WTC11 (cell line): ENCODE measurements at regions not wholly inside any gene's neighbourhood (a gene's known extent, or its start where the extent isn't known, plus 50 kb on each side); places are given as distances from the start of the nearest gene placed in this dataset.

ENCODE experiments used
- ATAC-seq: fragments of 200-7000 bp; cut with Tn5 transposase; 2 replicates; pipeline ENCODE4 v1.10.0; 2021; ENCODE audit warnings: mild to moderate bottlenecking, moderate library complexity
- CTCF ChIA-PET: fragments of 300-600 bp; sonication (Branson Sonifier 250); formaldehyde crosslinking; loops from one replicate; lab custom pipeline; 2021; ENCODE audit warnings: antibody characterized with exemption; lab: Charles Lee
- POLR2A ChIA-PET: fragments of 350-600 bp; sonication (Branson Sonifier 250); formaldehyde crosslinking; loops from one replicate; lab custom pipeline; 2021; ENCODE audit warnings: antibody characterized with exemption; lab: Charles Lee
- DNase-seq: peaks from one replicate; pipeline ENCODE4 v3.0.0; 2021; ENCODE audit warnings: low spot score
- H3K27ac Mint-ChIP-seq: 2 replicates; pipeline ENCODE4 v1.8.0; 2021; ENCODE audit warnings: mixed read lengths
- H3K27me3 Mint-ChIP-seq: 2 replicates; pipeline ENCODE4 v1.8.0; 2021; ENCODE audit warnings: low read depth, mild to moderate bottlenecking, moderate library complexity, mixed read lengths
- H3K36me3 Mint-ChIP-seq: 2 replicates; pipeline ENCODE4 v1.8.0; 2021; ENCODE audit warnings: mixed read lengths
- H3K4me1 Mint-ChIP-seq: 2 replicates; pipeline ENCODE4 v1.8.0; 2022; ENCODE audit warnings: mixed read lengths
- H3K4me3 Mint-ChIP-seq: 2 replicates; pipeline ENCODE4 v1.8.0; 2021; ENCODE audit warnings: mild to moderate bottlenecking, moderate library complexity, mixed read lengths
- H3K9me3 Mint-ChIP-seq: 2 replicates; pipeline ENCODE4 v1.8.0; 2021; ENCODE audit warnings: mixed read lengths
- ATF6 ChIP-seq: sonication (generic); formaldehyde crosslinking; IDR thresholded peaks from 2 replicates; pipeline ENCODE4 v1.8.1; 2023; ENCODE audit warnings: mild to moderate bottlenecking, missing genetic modification reagents
- CREB1 ChIP-seq: sonication (generic); formaldehyde crosslinking; IDR thresholded peaks from 2 replicates; pipeline ENCODE4 v1.8.0; 2023; ENCODE audit warnings: mild to moderate bottlenecking, missing genetic modification reagents
- E2F5 ChIP-seq: sonication (generic); formaldehyde crosslinking; IDR thresholded peaks from 2 replicates; pipeline ENCODE4 v1.8.1; 2022; ENCODE audit warnings: mild to moderate bottlenecking, moderate library complexity, missing genetic modification reagents
- ESRRA ChIP-seq: sonication (generic); formaldehyde crosslinking; IDR thresholded peaks from 2 replicates; pipeline ENCODE4 v1.8.1; 2022; ENCODE audit warnings: mild to moderate bottlenecking, missing genetic modification reagents, borderline replicate concordance
- GABPB1 ChIP-seq: sonication (generic); formaldehyde crosslinking; IDR thresholded peaks from 2 replicates; pipeline ENCODE4 v1.8.1; 2023; ENCODE audit warnings: mild to moderate bottlenecking, missing genetic modification reagents
- GTF2I ChIP-seq: fragments of 250-450 bp; sonication (Bioruptor Pico); conservative IDR thresholded peaks from 2 replicates; pipeline ENCODE4 v1.4.0; 2021; ENCODE audit warnings: mild to moderate bottlenecking
- HMGA2 ChIP-seq: fragments of 250-450 bp; sonication (Bioruptor Pico); IDR thresholded peaks from 2 replicates; pipeline ENCODE4 v1.4.0; 2021; ENCODE audit warnings: mild to moderate bottlenecking, moderate library complexity
- HMGXB4 ChIP-seq: sonication (generic); formaldehyde crosslinking; IDR thresholded peaks from 2 replicates; pipeline ENCODE4 v1.8.1; 2023; ENCODE audit warnings: mild to moderate bottlenecking, moderate library complexity, missing genetic modification reagents
- JUN ChIP-seq: sonication (generic); formaldehyde crosslinking; IDR thresholded peaks from 2 replicates; pipeline ENCODE4 v1.8.0; 2023; ENCODE audit warnings: mild to moderate bottlenecking, missing genetic modification reagents
- NFATC4 ChIP-seq: fragments of 250-450 bp; sonication (Bioruptor Pico); IDR thresholded peaks from 2 replicates; pipeline ENCODE4 v1.9.0; 2021; ENCODE audit warnings: mild to moderate bottlenecking
- NR3C1 ChIP-seq: sonication (generic); formaldehyde crosslinking; conservative IDR thresholded peaks from 2 replicates; pipeline ENCODE4 v1.8.1; 2023; ENCODE audit warnings: low read depth, mild to moderate bottlenecking, missing genetic modification reagents
- PRDM15 ChIP-seq: sonication (generic); formaldehyde crosslinking; IDR thresholded peaks from 2 replicates; pipeline ENCODE4 v1.8.0; 2022; ENCODE audit warnings: missing genetic modification reagents
- SMAD4 ChIP-seq: sonication (generic); formaldehyde crosslinking; IDR thresholded peaks from 2 replicates; pipeline ENCODE4 v1.8.0; 2022; ENCODE audit warnings: mild to moderate bottlenecking, missing genetic modification reagents
- SP1 ChIP-seq: sonication (generic); formaldehyde crosslinking; conservative IDR thresholded peaks from 2 replicates; pipeline ENCODE4 v1.8.1; 2022; ENCODE audit warnings: missing genetic modification reagents
- TP53 ChIP-seq: sonication (generic); formaldehyde crosslinking; IDR thresholded peaks from 2 replicates; pipeline ENCODE4 v1.8.1; 2023; ENCODE audit warnings: mild to moderate bottlenecking, missing genetic modification reagents
- USF1 ChIP-seq: sonication (generic); formaldehyde crosslinking; IDR thresholded peaks from 2 replicates; pipeline ENCODE4 v1.8.0; 2022; ENCODE audit warnings: mild to moderate bottlenecking, missing genetic modification reagents
- ZBTB21 ChIP-seq: sonication (generic); formaldehyde crosslinking; IDR thresholded peaks from 2 replicates; pipeline ENCODE4 v1.8.1; 2023; ENCODE audit warnings: mild to moderate bottlenecking, missing genetic modification reagents, borderline replicate concordance
- ZBTB43 ChIP-seq: sonication (generic); formaldehyde crosslinking; IDR thresholded peaks from 2 replicates; pipeline ENCODE4 v1.8.1; 2023; ENCODE audit warnings: mild to moderate bottlenecking, missing genetic modification reagents
- ZNF121 ChIP-seq: sonication (generic); formaldehyde crosslinking; IDR thresholded peaks from 2 replicates; pipeline ENCODE4 v1.8.0; 2023; ENCODE audit warnings: missing genetic modification reagents
- ZNF281 ChIP-seq: sonication (generic); formaldehyde crosslinking; IDR thresholded peaks from 2 replicates; pipeline ENCODE4 v1.8.0; 2023; ENCODE audit warnings: mild to moderate bottlenecking, missing genetic modification reagents
- ZNF671 ChIP-seq: fragments of 250-450 bp; sonication (Bioruptor Pico); IDR thresholded peaks from 2 replicates; pipeline ENCODE4 v1.8.0; 2021; ENCODE audit warnings: mild to moderate bottlenecking

GRCh38 chr1:78224861-78225552, 179.2 kb downstream of the GIPC2 start:
- TF ChIP-seq ZNF671 (CRISPR knock-in tag) (no peak), SMAD4 (CRISPR knock-in tag) (no peak), ZBTB43 (CRISPR knock-in tag) (no peak), ZBTB21 (CRISPR knock-in tag) (no peak), E2F5 (CRISPR knock-in tag) (no peak), ZNF121 (CRISPR knock-in tag) (no peak), ATF6 (no peak), NFATC4 (CRISPR knock-in tag) (no peak), GABPB1 (CRISPR knock-in tag) (no peak), HMGA2 (CRISPR knock-in tag) (no peak)
- ChIA-PET CTCF (no interaction called here), POLR2A (no interaction called here)
- H3K27me3 Mint-ChIP-seq = peaks cover 97% of the 10 kb centered on the region
- ATAC-seq (peak; percentile 60), DNase-seq (no peak)
- peaks cover 24% of the 10 kb centered on the region for H3K4me1 Mint-ChIP-seq
- H3K9me3 Mint-ChIP-seq = peaks cover 10% of the 10 kb centered on the region
- no peak overlapping the region for H3K4me3 Mint-ChIP-seq
- peaks cover 6% of the 10 kb centered on the region for H3K36me3 Mint-ChIP-seq
- no peak overlapping the region for H3K27ac Mint-ChIP-seq

- Mint-ChIP-seq H3K4me1 (peaks cover 24% of the 10 kb centered on the region), H3K27me3 (peaks cover 95% of the 10 kb centered on the region)
- no peak for ATAC-seq
- TF ChIP-seq NR3C1 (CRISPR knock-in tag) (no peak), ZNF281 (CRISPR knock-in tag) (no peak), USF1 (CRISPR knock-in tag) (no peak), CREB1 (CRISPR knock-in tag) (no peak), NFATC4 (CRISPR knock-in tag) (no peak), HMGXB4 (CRISPR knock-in tag) (no peak), PRDM15 (CRISPR knock-in tag) (no peak), SP1 (CRISPR knock-in tag) (no peak), JUN (CRISPR knock-in tag) (no peak), TP53 (no peak), GTF2I (CRISPR knock-in tag) (no peak), ESRRA (CRISPR knock-in tag) (no peak)
Observed at GRCh38 chr1:78226784-78227183, 181.0 kb downstream of the GIPC2 start.

More at GRCh38 chr1:78226784-78227183, 181.0 kb downstream of the GIPC2 start:
- peaks cover 6% of the 10 kb centered on the region for H3K36me3 Mint-ChIP-seq
- no peak overlapping the region for H3K4me3 Mint-ChIP-seq
- no peak for DNase-seq
- POLR2A ChIA-PET = no interaction called here
- H3K9me3 Mint-ChIP-seq = peaks cover 10% of the 10 kb centered on the region
- H3K27ac Mint-ChIP-seq = no peak overlapping the region
- CTCF ChIA-PET = interaction anchor here (1.6 kb wide), 1 partner anchor 107 kb away, joined by 3 read pairs; no protein-coding TSS in a partner anchor
